PC-3 (cell line): ENCODE measurements at regions not wholly inside any gene's neighbourhood (a gene's known extent, or its start where the extent isn't known, plus 50 kb on each side); places are given as distances from the start of the nearest gene placed in this dataset.

Experiments
- EZH2 ChIP-seq: fragments of 300-600 bp; sonication (generic); IDR thresholded peaks from one replicate; pipeline ENCODE4 v1.6.1; 2017; ENCODE audit warnings: antibody characterized with exemption, mild to moderate bottlenecking, low read length; ENCODE audit not compliant: unreplicated experiment
- EZH2phosphoT487 ChIP-seq: fragments of 300-600 bp; sonication (generic); IDR thresholded peaks from 2 replicates; pipeline ENCODE4 v1.6.1; 2018; ENCODE audit warnings: mild to moderate bottlenecking, antibody characterized with exemption, low read length, borderline replicate concordance
- TF ChIP-seq, protein P1 (sequence below): fragments of 300-600 bp; sonication (generic); conservative IDR thresholded peaks from 2 replicates; pipeline ENCODE4 v1.5.1; 2017; ENCODE audit warnings: antibody characterized with exemption, low read depth, mild to moderate bottlenecking, low read length

DNA sequence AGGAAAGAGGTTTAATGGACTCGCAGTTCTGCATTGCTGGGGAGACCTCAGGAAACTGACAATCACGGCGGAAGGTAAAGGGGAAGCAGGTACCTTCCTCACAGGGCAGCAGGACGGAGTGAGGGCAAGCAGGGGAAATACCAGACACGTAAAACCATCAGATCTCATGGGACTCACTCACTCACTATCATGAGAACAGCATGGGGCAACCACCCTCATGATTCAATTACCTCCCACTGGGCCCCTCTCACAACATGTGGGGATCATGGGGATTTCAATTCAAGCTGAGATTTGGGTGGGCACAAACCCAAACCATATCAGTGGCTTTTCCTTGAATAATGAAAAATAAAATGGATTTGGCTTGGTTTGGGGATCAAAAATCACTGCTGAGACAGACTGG lies 380.5 kb downstream of the VRK1 start:
- TF ChIP-seq, protein P1, sequence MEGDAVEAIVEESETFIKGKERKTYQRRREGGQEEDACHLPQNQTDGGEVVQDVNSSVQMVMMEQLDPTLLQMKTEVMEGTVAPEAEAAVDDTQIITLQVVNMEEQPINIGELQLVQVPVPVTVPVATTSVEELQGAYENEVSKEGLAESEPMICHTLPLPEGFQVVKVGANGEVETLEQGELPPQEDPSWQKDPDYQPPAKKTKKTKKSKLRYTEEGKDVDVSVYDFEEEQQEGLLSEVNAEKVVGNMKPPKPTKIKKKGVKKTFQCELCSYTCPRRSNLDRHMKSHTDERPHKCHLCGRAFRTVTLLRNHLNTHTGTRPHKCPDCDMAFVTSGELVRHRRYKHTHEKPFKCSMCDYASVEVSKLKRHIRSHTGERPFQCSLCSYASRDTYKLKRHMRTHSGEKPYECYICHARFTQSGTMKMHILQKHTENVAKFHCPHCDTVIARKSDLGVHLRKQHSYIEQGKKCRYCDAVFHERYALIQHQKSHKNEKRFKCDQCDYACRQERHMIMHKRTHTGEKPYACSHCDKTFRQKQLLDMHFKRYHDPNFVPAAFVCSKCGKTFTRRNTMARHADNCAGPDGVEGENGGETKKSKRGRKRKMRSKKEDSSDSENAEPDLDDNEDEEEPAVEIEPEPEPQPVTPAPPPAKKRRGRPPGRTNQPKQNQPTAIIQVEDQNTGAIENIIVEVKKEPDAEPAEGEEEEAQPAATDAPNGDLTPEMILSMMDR = no peak
- TF ChIP-seq EZH2 (no peak), EZH2phosphoT487 (no peak)
